HuH-7.5 (cell line): ENCODE measurements at regions not wholly inside any gene's neighbourhood (a gene's known extent, or its start where the extent isn't known, plus 50 kb on each side); places are given as distances from the start of the nearest gene placed in this dataset.
"Not testable (repeated sequence)": the region's sequence is repeated elsewhere in the genome, so short reads cannot be mapped to it uniquely, and the experiment has no call there.

Experiments
- DNase-seq: peaks from one replicate; pipeline ENCODE4 v3.0.0; 2011; ENCODE audit warnings: low spot score

DNA sequence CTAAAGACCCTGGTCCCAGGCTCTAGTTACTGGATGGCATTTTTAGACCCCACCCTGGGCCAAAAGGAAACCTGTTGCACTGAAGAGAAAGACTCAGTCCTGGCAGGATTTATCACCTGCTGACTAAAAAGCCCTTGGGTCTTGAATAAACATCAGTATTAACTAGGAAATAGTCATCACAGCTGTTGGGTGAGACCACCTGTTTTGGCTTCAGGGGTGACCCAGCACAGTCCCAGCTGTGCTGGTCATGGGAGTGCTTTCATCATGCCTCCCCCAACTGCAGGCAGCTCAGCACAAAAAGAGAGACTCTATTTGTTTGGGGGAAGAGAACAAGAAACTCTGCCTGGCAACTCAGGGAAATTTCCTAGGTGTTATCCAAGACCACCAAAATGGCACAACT, 903.2 kb downstream of the C4orf33 start:
- DNase-seq = no peak

DNA sequence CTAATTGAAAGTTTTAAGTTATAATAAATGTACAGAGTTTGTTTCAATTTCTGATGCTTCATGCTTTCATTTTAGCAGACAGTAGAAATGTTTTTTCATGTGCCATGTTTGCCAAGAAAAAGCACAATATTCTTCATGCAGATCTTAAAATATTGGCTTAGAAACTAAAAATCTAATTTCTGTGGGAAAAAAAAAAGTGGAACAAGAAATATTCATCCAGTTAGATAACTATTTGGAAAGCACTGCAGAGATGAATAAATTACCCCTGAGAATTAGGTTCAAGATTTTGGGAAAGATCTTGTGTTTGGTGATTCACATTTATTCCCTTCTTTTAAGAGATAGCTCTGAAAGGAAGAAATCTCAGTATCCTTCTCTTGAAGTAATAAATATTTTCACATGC, 912.5 kb downstream of the C4orf33 start:
- no peak for DNase-seq

DNA sequence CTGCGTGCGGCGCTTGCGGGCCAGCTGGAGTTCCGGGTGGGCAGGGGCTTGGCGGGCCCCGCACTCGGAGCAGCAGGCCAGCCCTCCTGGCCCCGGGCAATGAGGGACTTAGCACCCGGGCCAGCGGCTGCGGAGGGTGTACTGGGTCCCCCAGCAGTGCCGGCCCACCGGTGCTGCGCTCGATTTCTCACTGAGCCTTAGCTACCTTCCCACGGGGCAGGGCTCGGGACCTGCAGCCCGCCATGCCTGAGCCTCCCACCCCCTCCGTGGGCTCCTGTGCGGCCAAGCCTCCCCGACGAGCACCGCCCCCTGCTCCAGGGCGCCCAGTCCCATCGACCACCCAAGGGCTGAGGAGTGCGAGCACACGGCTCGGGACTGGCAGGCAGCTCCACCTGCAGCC, 916.9 kb downstream of the C4orf33 start:
- DNase-seq = not testable (repeated sequence)

DNA sequence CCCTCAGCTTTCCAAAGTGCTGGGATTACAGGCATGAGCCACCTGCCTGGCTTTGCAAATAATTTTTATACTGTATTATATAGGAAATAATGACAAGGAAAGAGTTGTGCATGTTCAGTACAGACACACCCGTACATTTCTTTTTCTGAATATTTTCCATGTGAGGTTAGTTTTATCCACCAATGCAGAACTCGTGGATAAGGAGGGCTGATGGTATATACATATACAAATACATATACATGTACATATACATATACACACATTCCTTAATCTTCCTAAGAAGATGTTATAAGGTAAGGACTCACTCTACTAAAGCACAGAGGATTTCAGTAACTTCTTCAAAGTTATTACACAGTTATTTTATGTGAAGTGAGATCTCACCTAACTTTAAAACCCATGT, 925.8 kb downstream of the C4orf33 start:
- DNase-seq = no peak

DNA sequence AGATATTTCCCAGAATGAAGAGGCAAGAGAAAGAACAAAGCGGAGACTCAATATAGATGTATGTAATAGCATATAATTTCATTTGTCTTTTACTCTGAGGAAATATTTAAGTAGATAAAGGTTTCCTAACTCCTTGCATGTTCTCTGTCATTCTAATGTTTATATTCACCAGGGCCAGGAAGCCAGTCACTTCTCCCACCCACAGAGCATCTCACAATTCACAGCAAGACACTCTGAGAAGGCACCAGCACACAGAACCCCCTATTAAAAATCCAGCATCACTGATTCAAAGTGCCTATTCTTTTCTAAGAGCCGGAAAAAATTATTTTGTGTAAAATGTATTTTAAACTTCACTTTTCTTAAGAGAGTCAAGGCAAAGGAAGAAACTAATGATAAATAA, 927.1 kb downstream of the C4orf33 start:
- DNase-seq = no peak

DNA sequence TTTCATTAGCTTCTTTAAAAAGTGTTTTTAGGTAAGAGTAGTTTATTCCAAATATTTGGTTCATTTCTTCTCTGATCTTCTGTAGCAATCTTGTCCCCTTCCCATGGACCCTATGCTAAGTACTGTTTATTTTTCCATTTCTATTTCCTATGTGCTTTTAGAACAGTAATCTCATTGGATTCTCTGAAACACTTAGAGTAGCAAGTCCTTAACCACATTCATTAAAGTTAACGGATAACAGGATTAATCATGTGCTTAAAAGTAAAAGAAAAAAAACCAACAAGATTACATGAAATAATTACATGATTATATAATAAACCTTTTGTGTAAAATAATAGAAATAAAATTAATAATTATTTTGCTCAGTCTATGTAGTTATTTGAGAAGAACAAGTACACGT, 929.7 kb downstream of the C4orf33 start:
- DNase-seq = no peak

DNA sequence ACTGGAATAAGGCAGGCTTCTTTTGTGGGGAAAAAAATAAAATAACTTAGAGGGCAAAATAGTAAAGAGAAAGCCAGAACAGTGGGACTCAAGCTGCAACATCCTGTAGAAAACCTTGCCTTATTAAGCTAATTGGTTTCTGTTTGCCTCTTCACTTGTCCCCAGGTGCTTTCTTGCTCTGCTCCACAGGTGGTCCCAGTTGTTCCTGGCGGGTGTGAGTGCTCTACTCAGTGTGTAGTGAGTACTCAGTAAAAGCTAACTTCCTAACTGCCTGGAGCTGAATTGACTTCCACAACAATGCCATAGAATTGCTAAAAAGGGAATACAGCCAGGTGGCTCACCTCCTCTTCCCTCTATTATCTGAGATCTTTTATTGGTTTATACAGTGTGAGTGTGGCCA, 930.2 kb downstream of the C4orf33 start:
- DNase-seq = no peak

DNA sequence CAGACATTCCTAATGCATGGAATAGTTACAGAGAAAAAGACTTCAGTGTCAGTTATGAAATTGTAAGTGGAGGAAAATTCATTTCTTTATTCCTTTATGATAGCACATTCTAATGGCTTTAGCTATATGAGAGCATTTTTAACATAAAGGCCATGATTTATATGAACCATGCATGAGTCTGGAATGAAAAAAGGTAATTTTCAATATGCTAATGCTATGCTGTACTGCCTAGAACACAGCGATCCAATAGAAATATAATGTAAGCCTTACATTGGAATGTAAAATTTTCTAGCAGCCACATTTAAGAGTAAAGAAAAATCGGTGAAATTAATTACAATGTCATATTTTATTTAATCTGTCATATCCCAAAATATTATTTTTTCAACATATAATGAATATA, 932.0 kb downstream of the C4orf33 start:
- DNase-seq = no peak

DNA sequence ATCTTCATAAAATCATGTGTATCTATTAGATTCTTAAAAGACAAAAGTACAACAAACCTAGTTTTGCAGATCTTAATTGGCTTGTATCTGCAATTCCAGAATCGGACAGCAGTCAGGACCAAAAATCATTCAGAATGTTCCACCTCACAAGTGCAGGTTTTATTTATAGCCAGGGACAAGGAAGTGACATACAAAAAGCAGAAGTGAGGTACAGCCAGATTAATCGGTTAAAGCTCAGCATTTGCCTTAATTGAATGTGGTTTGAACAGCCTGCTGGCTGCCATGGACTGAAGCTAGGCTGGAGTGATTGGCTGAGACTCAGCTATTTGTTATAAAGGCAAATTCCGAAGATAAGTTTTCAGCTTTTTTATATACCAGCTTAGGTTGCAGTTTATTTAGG, 932.6 kb downstream of the C4orf33 start:
- DNase-seq = no peak

DNA sequence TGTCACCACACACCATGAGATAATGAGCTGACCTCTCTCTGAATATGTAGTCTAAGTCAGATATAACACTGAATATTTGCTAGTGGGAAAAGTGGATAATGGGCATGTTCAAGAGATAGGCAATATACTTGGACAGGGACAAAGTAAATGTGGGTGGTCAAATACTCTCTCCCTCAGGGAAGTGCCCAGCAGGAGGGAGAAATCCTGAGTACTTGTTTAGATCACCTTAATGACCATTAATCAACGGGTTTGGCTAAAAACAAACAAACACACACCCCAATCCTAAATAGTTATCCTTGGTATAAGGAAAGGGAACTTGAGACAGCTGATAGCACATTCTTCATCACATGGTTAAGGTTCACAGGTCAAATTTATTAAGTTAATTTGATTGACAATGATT, 933.5 kb downstream of the C4orf33 start:
- DNase-seq = no peak

DNA sequence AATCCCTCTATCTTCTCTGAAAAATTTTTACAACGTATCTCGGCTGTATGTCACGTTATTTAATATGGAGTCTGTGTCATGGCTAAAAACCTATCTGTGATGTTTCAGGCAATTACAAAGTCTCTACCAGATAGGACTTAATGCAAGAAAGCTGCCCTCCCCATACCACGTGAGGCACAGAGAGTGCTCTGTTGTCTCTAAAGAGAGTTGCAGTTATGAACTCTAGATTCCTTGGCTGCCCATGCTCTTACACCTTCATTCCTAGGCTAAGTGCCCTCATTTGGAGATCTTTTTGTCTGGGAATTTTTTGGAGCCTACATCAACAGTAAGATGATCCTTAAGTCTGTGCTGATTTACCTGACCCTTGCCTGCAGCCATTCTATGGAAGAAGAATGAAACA, 935.9 kb downstream of the C4orf33 start:
- no peak for DNase-seq

DNA sequence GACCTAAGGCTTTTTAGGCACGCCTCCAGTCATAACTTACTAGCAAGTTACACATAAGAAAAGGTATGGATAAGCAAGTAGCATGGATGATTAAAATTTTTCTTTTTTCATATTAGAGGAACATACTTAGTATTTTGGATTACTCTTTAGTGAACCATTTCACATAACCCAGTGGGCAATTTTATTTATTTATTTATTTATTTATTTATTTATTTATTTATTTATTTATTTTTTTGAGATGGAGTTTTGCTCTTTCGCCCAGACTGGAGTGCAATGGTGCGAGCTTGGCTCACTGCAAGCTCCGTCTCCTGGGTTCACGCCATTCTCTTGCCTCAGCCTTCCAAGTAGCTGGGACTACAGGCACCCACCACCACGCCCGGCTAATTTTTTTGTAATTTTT, 937.7 kb downstream of the C4orf33 start:
- not testable (repeated sequence) for DNase-seq

DNA sequence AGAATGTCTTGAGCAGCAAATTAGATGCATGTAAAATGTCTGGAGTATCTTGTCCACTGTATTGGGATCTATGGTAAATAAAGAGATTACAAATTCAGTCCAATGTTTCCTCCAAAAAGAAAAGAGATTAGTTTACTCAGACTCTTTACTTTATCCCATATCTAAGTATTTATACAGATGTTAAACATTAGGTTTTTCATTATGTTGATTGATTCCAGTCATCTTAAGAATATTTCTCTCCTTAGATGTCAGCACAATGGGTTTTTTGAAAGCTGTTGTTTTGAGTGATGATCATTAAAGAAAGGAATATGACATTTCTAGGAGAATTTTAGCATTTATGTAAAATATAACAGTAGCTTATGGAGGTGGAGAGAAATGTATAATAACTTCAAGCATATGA, 938.9 kb downstream of the C4orf33 start:
- DNase-seq = no peak

DNA sequence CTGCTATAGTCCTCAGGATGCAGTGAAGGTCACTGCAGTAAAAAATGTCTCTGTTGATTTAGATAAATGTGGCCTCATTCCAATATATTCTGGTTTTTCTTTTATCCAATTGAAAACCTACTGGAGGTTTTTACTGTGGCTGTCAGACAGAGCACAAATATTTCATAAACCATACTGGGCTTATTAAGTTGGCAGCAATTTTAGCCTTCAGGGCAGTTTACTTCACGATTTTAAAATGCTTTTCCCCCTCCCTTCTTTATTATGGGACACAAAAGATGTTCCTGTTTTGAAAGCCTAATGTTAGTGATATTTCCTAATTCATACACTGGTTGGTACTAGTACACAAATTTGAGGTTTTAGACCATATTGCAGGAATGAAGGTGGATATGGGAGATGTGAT, 939.4 kb downstream of the C4orf33 start:
- no peak for DNase-seq

DNA sequence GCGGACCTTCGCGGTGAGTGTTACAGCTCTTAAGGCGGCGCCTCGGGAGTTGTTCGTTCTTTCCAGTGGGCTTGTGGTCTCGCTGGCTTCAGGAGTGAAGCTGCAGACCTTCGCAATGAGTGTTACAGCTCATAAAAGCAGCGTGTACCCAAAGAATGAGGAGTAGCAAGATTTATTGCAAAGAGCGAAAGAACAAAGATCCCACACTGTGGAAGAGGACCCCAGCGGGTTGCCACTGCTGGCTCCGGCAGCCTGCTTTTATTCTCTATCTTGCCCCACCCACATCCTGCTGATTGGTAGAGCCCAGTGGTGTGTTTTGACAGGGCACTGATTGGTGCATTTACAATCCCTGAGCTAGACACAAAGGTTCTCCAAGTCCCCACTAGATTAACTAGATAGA, 941.9 kb downstream of the C4orf33 start:
- DNase-seq = not testable (repeated sequence)

DNA sequence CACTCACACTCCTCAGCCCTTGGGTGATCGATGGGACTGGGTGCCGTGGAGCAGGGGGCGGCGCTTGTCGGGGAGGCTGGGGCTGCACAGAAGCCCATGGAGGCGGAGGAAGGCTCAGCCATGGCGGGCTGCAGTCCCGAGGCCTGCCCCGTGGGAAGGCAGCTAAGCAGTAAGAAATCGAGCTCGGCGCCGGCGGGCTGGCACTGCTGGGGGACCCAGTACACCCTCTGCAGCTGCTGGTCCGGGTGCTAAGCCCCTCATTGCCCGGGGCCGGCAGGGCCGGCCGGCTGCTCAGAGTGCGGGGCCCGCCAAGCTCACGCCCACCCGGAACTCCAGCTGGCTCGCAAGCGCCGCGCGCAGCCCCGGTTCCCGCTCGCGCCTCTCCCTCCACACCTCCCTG, 942.6 kb downstream of the C4orf33 start:
- DNase-seq = not testable (repeated sequence)

DNA sequence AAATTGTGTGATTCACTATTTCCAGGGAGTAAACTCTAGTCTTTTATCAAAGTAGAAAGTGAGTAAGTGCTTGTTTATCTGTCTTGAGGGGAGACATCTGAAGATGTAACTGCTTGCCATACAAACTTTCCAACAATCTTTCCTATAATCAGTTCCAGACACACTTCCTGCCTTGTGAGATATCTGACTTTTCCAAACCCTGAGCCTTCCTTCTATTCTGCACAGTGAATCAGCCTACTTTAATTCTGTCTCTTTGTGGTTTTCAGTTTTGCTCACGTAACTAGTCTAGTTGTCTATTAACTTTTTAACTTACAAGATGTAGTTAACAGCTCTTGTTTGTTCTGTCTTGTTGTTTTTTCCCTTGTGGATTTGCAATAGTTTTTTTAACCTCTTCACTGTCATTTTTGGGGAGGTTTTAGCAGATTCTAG, 947.8 kb downstream of the C4orf33 start:
- DNase-seq = no peak

DNA sequence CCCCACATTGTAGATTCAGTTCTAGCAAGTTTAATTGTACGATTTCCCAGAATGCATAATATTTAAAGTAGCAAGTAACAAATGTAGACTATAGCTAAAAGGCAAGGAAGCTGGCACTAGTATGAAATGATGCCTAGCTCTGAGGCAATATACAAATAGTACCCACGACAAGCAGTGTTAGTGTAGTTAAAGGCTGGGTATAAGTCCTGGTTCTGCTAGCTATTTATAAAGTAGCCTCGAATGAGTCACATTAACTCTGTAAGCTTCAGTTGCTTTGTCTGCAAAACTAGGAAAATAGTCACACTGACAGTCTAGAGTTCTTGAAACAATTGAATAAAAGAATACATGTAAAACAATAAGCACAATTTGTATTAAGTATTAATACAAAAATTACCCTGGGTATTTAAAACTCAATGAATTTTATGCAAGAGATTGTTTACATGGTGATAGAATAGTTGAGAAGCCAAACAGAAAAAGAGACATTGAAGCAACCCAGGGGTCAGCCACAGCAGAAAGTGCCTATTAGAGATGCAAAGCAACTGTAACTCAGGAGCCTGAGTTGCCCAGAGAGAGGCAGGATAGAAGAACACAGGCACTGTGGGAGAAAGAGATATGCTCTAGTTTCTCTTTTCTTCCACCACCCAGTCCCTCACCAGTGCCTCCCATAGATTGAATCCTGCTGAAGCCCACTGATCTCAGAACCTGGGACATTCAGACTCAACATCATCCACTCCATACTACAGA, 949.0 kb downstream of the C4orf33 start:
- DNase-seq = no peak

DNA sequence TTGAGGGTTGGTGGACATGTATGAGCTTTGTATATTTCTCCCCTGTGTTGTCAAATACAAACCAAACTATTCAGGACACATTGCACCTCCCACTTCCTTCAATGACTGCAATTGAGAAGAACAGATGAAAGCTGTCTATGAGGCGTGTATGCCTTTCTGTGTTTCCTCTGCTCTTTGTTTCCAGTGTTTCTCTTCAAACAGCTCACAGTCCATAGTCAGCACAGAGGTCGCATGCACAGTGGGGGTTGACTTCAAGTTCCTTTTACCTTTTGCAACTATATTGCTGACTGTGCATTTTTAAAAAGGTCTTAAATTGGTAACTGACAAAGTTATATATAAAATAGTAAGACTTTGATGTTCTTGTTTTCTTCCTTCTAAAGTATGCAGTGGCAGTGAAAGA, 957.8 kb downstream of the C4orf33 start:
- no peak for DNase-seq

DNA sequence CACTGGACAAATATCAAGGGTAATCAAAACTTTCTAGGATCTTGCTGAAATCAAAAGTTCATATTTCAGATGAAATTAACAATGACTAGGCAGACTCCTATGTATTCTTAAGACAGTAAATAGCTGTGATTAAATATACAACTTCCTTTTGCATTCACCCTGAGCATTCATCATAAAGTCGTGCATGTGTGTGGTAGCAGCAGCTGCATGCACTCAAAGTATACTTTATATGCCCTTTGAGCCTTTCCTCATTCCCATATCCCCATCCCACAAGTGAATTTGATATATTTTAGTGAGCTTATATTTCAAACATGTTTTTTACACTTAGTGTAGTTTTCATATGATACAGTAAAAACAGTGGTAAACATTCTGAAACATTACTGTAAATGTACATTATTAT, 959.0 kb downstream of the C4orf33 start:
- no peak for DNase-seq

DNA sequence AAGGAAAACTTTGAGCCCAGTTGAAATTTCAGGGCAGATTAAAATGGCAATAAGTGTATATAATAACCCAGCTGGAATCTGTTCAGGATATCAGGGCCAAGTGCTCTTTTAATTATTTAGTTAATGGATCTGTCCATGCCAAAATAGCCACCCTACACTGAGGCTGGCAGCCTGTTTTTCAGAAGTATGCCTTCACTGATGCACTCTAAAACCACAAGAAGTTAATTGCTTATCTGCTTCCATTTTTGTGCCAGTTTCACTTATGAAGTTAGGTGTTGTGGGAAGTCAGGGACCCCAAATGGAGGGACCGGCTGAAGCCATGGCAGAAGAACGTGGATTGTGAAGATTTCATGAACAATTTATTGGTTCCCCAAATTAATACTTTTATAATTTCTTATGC, 960.3 kb downstream of the C4orf33 start:
- DNase-seq = no peak

DNA sequence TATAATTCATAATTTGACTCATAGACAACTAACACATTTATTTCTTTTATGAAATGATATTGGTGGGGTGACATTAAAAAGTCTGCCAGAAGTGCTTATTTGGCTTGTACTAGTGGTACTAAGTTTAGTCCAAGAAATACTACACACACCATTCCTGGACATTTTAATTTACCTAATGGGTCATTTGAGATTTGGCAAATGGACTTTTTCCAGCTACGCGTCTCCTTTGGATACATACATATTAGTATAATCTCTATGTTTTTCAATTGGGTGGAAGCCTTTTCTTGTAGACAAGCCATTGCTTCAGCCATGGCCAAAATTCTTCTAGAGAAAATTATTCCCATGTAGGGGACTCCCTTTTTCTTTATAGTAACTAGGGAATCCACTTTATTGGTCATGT, 968.5 kb downstream of the C4orf33 start:
- no peak for DNase-seq

DNA sequence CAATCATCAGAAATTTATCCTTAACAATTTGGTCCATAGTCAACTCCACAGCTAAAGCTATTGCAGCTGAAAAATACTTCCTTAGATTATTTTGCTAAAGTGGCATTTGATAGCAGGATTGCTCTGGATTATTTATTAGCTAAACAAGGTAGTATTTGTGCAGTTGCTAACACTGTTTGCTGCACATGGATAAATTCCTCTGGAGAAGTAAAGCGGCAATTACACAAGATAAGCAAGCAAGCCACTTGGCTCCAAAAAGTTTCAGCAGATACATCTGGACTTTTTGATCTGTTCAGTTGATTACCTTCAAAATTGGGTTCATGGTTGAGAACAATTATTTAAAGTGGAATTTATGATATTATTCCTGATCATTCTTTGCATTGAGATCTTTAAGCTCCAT, 971.5 kb downstream of the C4orf33 start:
- no peak for DNase-seq

DNA sequence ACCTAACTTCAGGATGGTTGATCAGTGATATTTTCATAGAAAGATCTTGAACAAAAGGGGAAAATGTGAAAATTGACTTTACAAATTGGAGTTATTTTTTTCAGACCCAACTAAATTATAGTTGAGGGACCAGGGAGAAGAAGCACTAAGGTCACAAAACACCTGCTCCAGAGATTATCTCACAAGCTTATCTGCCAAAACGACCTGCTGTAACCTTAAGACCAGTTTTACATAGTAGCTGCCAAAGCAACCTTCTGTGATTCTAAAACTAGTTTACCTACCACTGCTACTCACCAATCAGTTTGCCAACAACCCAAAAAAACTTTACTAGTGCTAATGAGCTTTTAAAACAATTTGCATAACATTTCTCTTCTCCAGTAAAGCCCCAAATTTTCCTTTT, 972.1 kb downstream of the C4orf33 start:
- no peak for DNase-seq

DNA sequence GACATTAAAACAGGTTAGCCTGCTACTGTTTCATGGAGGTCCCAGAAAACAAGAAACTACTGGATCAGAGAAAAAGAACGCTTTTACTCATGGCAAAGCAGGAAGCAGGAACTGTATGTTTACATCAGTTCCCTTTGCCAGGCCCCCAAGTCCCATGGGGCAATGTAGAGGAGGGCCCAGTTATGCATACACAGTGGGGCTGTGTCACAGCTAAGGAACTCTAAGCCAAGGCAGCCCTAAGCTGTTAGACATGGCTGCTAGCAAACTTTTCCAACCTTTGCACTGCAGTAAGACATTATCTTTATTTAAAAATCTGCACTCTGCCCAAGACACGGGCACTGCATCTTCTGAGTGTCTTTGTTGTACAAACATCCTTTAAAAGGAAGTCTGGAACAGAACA, 975.8 kb downstream of the C4orf33 start:
- no peak for DNase-seq
